IMR-90 (cell line): ENCODE measurements at regions not wholly inside any gene's neighbourhood (a gene's known extent, or its start where the extent isn't known, plus 50 kb on each side); places are given as distances from the start of the nearest gene placed in this dataset.

Experiments used
- ATAC-seq: fragments of 200-7000 bp; cut with Tn5 transposase; 2 replicates; pipeline ENCODE4 v1.9.1; 2020; ENCODE audit warnings: low read depth, mild to moderate bottlenecking, moderate library complexity
- BruUV-seq: library from RNA; stranded (reverse); fragments of 400-500 nt; replicated peaks from 2 replicates; lab custom pipeline; 2021; lab: Mats Ljungman, UMichigan
- CTCF ChIA-PET: fragments of 300-600 bp; formaldehyde crosslinking; extraction: SDS; loops from one replicate; lab custom pipeline; 2021; ENCODE audit warnings: antibody characterized with exemption; lab: Yijun Ruan, JAX
- POLR2A ChIA-PET: fragments of 300-600 bp; sonication (Branson Sonifier 250); formaldehyde crosslinking; loops from one replicate; lab custom pipeline; 2022; ENCODE audit warnings: antibody characterized with exemption; ENCODE audit not compliant: unreplicated experiment; lab: Charles Lee
- DNase-seq: peaks from one replicate; pipeline ENCODE4 v3.0.0; 2013
- H2AFZ ChIP-seq: replicated peaks from 2 replicates; pipeline ENCODE3; 2013; ENCODE audit warnings: low read length, mild to moderate bottlenecking; ENCODE audit not compliant: poor library complexity
- H2AK5ac ChIP-seq: 2 replicates; pipeline ENCODE4 v1.6.1; 2013; ENCODE audit warnings: low read depth, low read length, inconsistent platforms
- H2AK9ac ChIP-seq: replicated peaks from 2 replicates; pipeline ENCODE3; 2013; ENCODE audit warnings: mild to moderate bottlenecking, low read depth, low read length, moderate library complexity; ENCODE audit not compliant: poor library complexity
- H2BK120ac ChIP-seq: 2 replicates; pipeline ENCODE4 v1.6.1; 2013; ENCODE audit warnings: low read depth, low read length, inconsistent platforms
- H2BK15ac ChIP-seq: 3 replicates; pipeline ENCODE4 v1.6.1; 2013; ENCODE audit warnings: low read depth, low read length, inconsistent platforms
- H2BK20ac ChIP-seq: 2 replicates; pipeline ENCODE4 v1.6.1; 2013; ENCODE audit warnings: low read depth, mild to moderate bottlenecking, inconsistent platforms, low read length, moderate library complexity
- H2BK5ac ChIP-seq: 2 replicates; pipeline ENCODE4 v1.6.1; 2013; ENCODE audit warnings: mild to moderate bottlenecking, low read depth, low read length, inconsistent platforms; ENCODE audit not compliant: poor library complexity, severe bottlenecking
- H3K14ac ChIP-seq: replicated peaks from 2 replicates; pipeline ENCODE4 v1.6.1; 2013; ENCODE audit warnings: low read depth, low read length, inconsistent platforms
- H3K18ac ChIP-seq: 2 replicates; pipeline ENCODE4 v1.6.1; 2013; ENCODE audit warnings: low read depth, low read length, control low read depth
- H3K23ac ChIP-seq: 2 replicates; pipeline ENCODE4 v1.6.1; 2013; ENCODE audit warnings: low read depth, low read length, inconsistent platforms
- H3K27ac ChIP-seq: 2 replicates; pipeline ENCODE4 v1.5.1; 2013; ENCODE audit warnings: mild to moderate bottlenecking, control low read depth, low read length; ENCODE audit not compliant: insufficient read depth
- H3K27me3 ChIP-seq: 2 replicates; pipeline ENCODE4 v1.6.1; 2013; ENCODE audit warnings: low read length; ENCODE audit not compliant: control insufficient read depth, insufficient read depth
- H3K36me3 ChIP-seq: 2 replicates; pipeline ENCODE4 v1.6.1; 2013; ENCODE audit warnings: low read length, mixed read lengths; ENCODE audit not compliant: control insufficient read depth, insufficient read depth
- H3K4ac ChIP-seq: 2 replicates; pipeline ENCODE4 v1.6.1; 2013; ENCODE audit warnings: low read depth, low read length, inconsistent platforms
- H3K4me1 ChIP-seq: 2 replicates; pipeline ENCODE4 v1.6.1; 2013; ENCODE audit warnings: low read length, mixed read lengths; ENCODE audit not compliant: control insufficient read depth, insufficient read depth
- H3K4me2 ChIP-seq: 2 replicates; pipeline ENCODE4 v1.6.1; 2013; ENCODE audit warnings: low read depth, mild to moderate bottlenecking, control low read depth, low read length, moderate library complexity
- H3K4me3 ChIP-seq: 2 replicates; pipeline ENCODE4 v1.5.1; 2013; ENCODE audit warnings: low read depth, mild to moderate bottlenecking, control low read depth, low read length, moderate library complexity; ENCODE audit not compliant: insufficient read depth
- H3K56ac ChIP-seq: 2 replicates; pipeline ENCODE4 v1.6.1; 2013; ENCODE audit warnings: low read length, inconsistent platforms; ENCODE audit not compliant: insufficient read depth; ENCODE audit errors: extremely low read depth
- H3K79me1 ChIP-seq, 2 experiments: 2 replicates each; pipeline ENCODE4 v1.6.1; 2013; ENCODE audit warnings: low read length in 2 of 2, inconsistent platforms in 1 of 2, low read depth in 1 of 2
- H3K9ac ChIP-seq: 2 replicates; pipeline ENCODE4 v1.6.1; 2013; ENCODE audit warnings: low read depth, low read length, control low read depth
- H3K9me1 ChIP-seq: 2 replicates; pipeline ENCODE4 v1.6.1; 2013; ENCODE audit warnings: low read length, inconsistent platforms; ENCODE audit not compliant: insufficient read depth
- H3K9me3 ChIP-seq: 2 replicates; pipeline ENCODE4 v1.6.1; 2013; ENCODE audit warnings: low read length; ENCODE audit not compliant: control insufficient read depth, insufficient read depth
- H4K20me1 ChIP-seq: 2 replicates; pipeline ENCODE4 v1.6.1; 2013; ENCODE audit warnings: low read length, inconsistent platforms; ENCODE audit not compliant: insufficient read depth
- H4K5ac ChIP-seq: 2 replicates; pipeline ENCODE4 v1.6.1; 2013; ENCODE audit warnings: mild to moderate bottlenecking, low read depth, low read length, control low read depth
- H4K8ac ChIP-seq, 2 experiments: 2 replicates each; pipeline ENCODE4 v1.6.1; 2013; ENCODE audit warnings: low read depth in 2 of 2, low read length in 2 of 2, control low read depth in 1 of 2, inconsistent platforms in 1 of 2
- H4K91ac ChIP-seq: 2 replicates; pipeline ENCODE4 v1.6.1; 2013; ENCODE audit warnings: low read depth, low read length, inconsistent platforms; ENCODE audit not compliant: insufficient read depth
- CTCF ChIP-seq: conservative IDR thresholded peaks from 2 replicates; pipeline ENCODE4 v1.5.1; 2012; ENCODE audit warnings: mild to moderate bottlenecking, low read depth, low read length, improper control_type of control experiment
- FOS ChIP-seq: fragments of 150-350 bp; IDR thresholded peaks from 2 replicates; pipeline ENCODE4 v1.6.1; 2016; ENCODE audit warnings: low read depth, low read length
- MXI1 ChIP-seq: IDR thresholded peaks from 2 replicates; pipeline ENCODE4 v1.6.1; 2012; ENCODE audit warnings: low read depth, mild to moderate bottlenecking, low read length, moderate library complexity, borderline replicate concordance
- POLR2A ChIP-seq: IDR thresholded peaks from 2 replicates; pipeline ENCODE4 v1.6.1; 2012; ENCODE audit warnings: mild to moderate bottlenecking, low read depth, low read length
- RCOR1 ChIP-seq: IDR thresholded peaks from 2 replicates; pipeline ENCODE4 v1.6.1; 2012; ENCODE audit warnings: mild to moderate bottlenecking, low read length, improper control_type of control experiment; ENCODE audit not compliant: insufficient replicate concordance
- WGBS, 2 experiments: methylation state at CpG; one replicate each; pipeline versions ENCODE4 v1.1.5 to v1.1.7; 2013; ENCODE audit warnings: missing lambda C conversion rate in 2 of 2; ENCODE audit not compliant: insufficient read length in 1 of 2; ENCODE audit errors: extremely low coverage in 2 of 2; 5-methylcytosine and 5-hydroxymethylcytosine counted together
- dilution Hi-C: fragments of 300-500 bp; cut with HindIII; formaldehyde crosslinking; loops from one replicate; pipeline ENCODE4 v1.14.3; 2018; ENCODE audit warnings: low sequenced_read_pairs; ENCODE audit not compliant: unreplicated experiment
- in situ Hi-C: fragments of 300-500 bp; cut with MboI; formaldehyde crosslinking; loops from 3 replicates; pipeline ENCODE4 v1.14.3; 2019; ENCODE audit warnings: low sequenced_read_pairs, inconsistent platforms, mixed read lengths
- intact Hi-C: fragments of 100-400 bp; cut with micrococcal nuclease; formaldehyde crosslinking; loops from 2 replicates; pipeline ENCODE4 v1.10.0; 2022

- TF ChIP-seq CTCF = peak; percentile 72
- peak; percentile 86; the same call in 1 of the 2 replicates for TF ChIP-seq MXI1
These were observed 62.1 kb upstream of the NUP50 start (continued) for GRCh38 chr22:45101515-45102227.

GRCh38 chr22:45102896-45103420 lies 60.8 kb upstream of the NUP50 start:
- ATAC-seq (no peak), DNase-seq (no peak)
- Histone ChIP-seq H2BK120ac (no peak overlapping the region), H2AFZ (peak overlapping the region; percentile 14), H3K56ac (no peak overlapping the region), H4K8ac (no peak overlapping the region), H3K4me2 (no peak overlapping the region), H2BK20ac (no peak overlapping the region; the same call in 1 of the 2 replicates), H3K27me3 (peaks cover 6% of the 10 kb centered on the region), H3K79me1 (no peaks in the 10 kb centered on the region), H4K20me1 (no peaks in the 10 kb centered on the region), H4K91ac (no peak overlapping the region), H3K9ac (no peak overlapping the region), H3K9me1 (peaks cover 5% of the 10 kb centered on the region; the same call in 1 of the 2 replicates), H2AK5ac (no peak overlapping the region), H3K14ac (no peak overlapping the region), H3K18ac (no peak overlapping the region), H3K4me1 (no peaks in the 10 kb centered on the region), H3K36me3 (no peaks in the 10 kb centered on the region), H2AK9ac (no peak overlapping the region), H3K23ac (no peak overlapping the region), H3K4ac (no peak overlapping the region), H2BK15ac (no peak overlapping the region), H2BK5ac (no peak overlapping the region), H3K4me3 (no peak overlapping the region), H3K9me3 (no peaks in the 10 kb centered on the region), H3K27ac (no peak overlapping the region), H4K5ac (no peak overlapping the region)
- intact Hi-C loops (loop anchor here (1.0 to 10.0 kb wide), 4 partner anchors 99 to 452 kb away; no protein-coding TSS in a partner anchor), dilution Hi-C loops (no loop called here), in situ Hi-C loops (loop anchor here (5.0 kb wide), 1 partner anchor 159 kb away; no protein-coding TSS in a partner anchor)
- WGBS, 2 experiments = 79% methylated on average over 2 of the region's 6 CpGs; no CpG with 5 or more reads in 1 of the 2 experiments
- ChIA-PET CTCF (interaction anchor here (1.0 to 1.1 kb wide), 2 partner anchors 46 to 61 kb away, joined by 3 read pairs; partner anchors contain the start of gene NUP50), POLR2A (no interaction called here)
- no peak for TF ChIP-seq RCOR1
- TF ChIP-seq MXI1 = no peak
- no peak for TF ChIP-seq FOS
- no peak for TF ChIP-seq POLR2A
- no TSS peak for BruUV-seq
